HCT116 (cell line): ENCODE measurements at regions not wholly inside any gene's neighbourhood (a gene's known extent, or its start where the extent isn't known, plus 50 kb on each side); places are given as distances from the start of the nearest gene placed in this dataset.
A peak's percentile ranks its signal among the peaks of the same experiment; 100 is the strongest.

Experiments used
- ATAC-seq: fragments of 200-7000 bp; cut with Tn5 transposase; 2 replicates; pipeline ENCODE4 v1.9.1; 2020; ENCODE audit warnings: mild to moderate bottlenecking, moderate library complexity
- BruUV-seq: library from RNA; stranded (reverse); fragments of 400-500 nt; replicated peaks from 2 replicates; lab custom pipeline; 2021; lab: Mats Ljungman, UMichigan
- CTCF ChIA-PET: fragments of 300-600 bp; sonication (Branson Sonifier 250); formaldehyde crosslinking; loops from one replicate; lab custom pipeline; 2021; ENCODE audit warnings: antibody characterized with exemption; lab: Charles Lee
- POLR2A ChIA-PET: fragments of 300-600, 350-600 bp; sonication (Branson Sonifier 250); formaldehyde crosslinking; loops from one replicate; lab custom pipeline; 2021; ENCODE audit warnings: antibody characterized with exemption; lab: Charles Lee
- RAD21 ChIA-PET, 2 experiments: fragments of 300-600 bp; sonication (Branson Sonifier 250); formaldehyde crosslinking; loops; one replicate each; lab custom pipeline; 2023; ENCODE audit warnings: low total read pairs in 2 of 2; ENCODE audit not compliant: uncharacterized antibody in 2 of 2, unreplicated experiment in 2 of 2, low non-redundant PET in 1 of 2; lab: Charles Lee
- DNase-seq: peaks from one replicate; pipeline ENCODE4 v3.0.0-alpha.2; 2010; ENCODE audit warnings: low read depth, low spot score
- H2AFZ ChIP-seq: fragments of 200-600 bp; shearing (Covaris generic), sonication (generic); 2 replicates; pipeline ENCODE4 v1.6.1; 2017; ENCODE audit warnings: low read depth, mixed run types, mixed read lengths, antibody characterized with exemption, low read length; ENCODE audit not compliant: poor library complexity, severe bottlenecking
- H3K27ac ChIP-seq: 2 replicates; pipeline ENCODE4 v1.5.1; 2012; ENCODE audit warnings: low read depth, low read length
- H3K27me3 ChIP-seq: fragments of 200-600 bp; sonication (generic); 2 replicates; pipeline ENCODE4 v1.6.1; 2016; ENCODE audit warnings: mixed run types, low read length, mixed read lengths; ENCODE audit not compliant: insufficient read depth
- H3K36me3 ChIP-seq, 2 experiments: fragments of 200-500 bp in 1 of 2; fragments of 200-600 bp in 1 of 2; sonication (Bioruptor generic) in 1 of 2; sonication (generic) in 1 of 2; 2 replicates each; pipeline versions ENCODE4 v1.5.1 to v1.6.1; 2014 to 2016; ENCODE audit warnings: low read length in 2 of 2, inconsistent platforms in 1 of 2, mixed read lengths in 1 of 2, mixed run types in 1 of 2; ENCODE audit not compliant: insufficient read depth in 2 of 2, control insufficient read depth in 1 of 2
- H3K4me1 ChIP-seq, 2 experiments: fragments of 200-600 bp in 1 of 2; sonication (generic) in 1 of 2; 2 replicates each; pipeline versions ENCODE4 v1.5.1 to v1.6.1; 2012 to 2017; ENCODE audit warnings: low read length in 2 of 2, inconsistent platforms in 1 of 2, mild to moderate bottlenecking in 1 of 2, mixed read lengths in 1 of 2, mixed run types in 1 of 2, moderate library complexity in 1 of 2; ENCODE audit not compliant: insufficient read depth in 2 of 2, control insufficient read depth in 1 of 2
- H3K4me2 ChIP-seq: fragments of 200-600 bp; sonication (generic); 2 replicates; pipeline ENCODE4 v1.6.1; 2017; ENCODE audit warnings: mixed run types, low read length, mixed read lengths
- H3K4me3 ChIP-seq, 2 experiments: fragments of 200-600 bp in 1 of 2; sonication (generic) in 1 of 2; replicated peaks in 1 of 2; 2 replicates each; pipeline ENCODE4 v1.5.1; 2011 to 2016; ENCODE audit warnings: low read length in 2 of 2, control low read depth in 1 of 2, low read depth in 1 of 2, mild to moderate bottlenecking in 1 of 2, mixed read lengths in 1 of 2, mixed run types in 1 of 2
- H3K79me2 ChIP-seq: fragments of 200-600 bp; sonication (generic); 2 replicates; pipeline ENCODE4 v1.6.1; 2017; ENCODE audit warnings: mild to moderate bottlenecking, mixed run types, low read length, moderate library complexity, mixed read lengths; ENCODE audit not compliant: insufficient read depth
- H3K9ac ChIP-seq: fragments of 200-600 bp; sonication (generic); 2 replicates; pipeline ENCODE4 v1.6.1; 2016; ENCODE audit warnings: low read length, mixed read lengths
- H3K9me2 ChIP-seq: fragments of 200-600 bp; sonication (generic), shearing (Covaris generic); 2 replicates; pipeline ENCODE4 v1.6.1; 2017; ENCODE audit warnings: mixed run types, mild to moderate bottlenecking, moderate library complexity; ENCODE audit not compliant: insufficient read depth
- H3K9me3 ChIP-seq, 2 experiments: fragments of 200-500 bp in 1 of 2; fragments of 200-600 bp in 1 of 2; sonication (Bioruptor generic) in 1 of 2; sonication (generic) in 1 of 2; 2 replicates each; pipeline ENCODE4 v1.6.1; 2014 to 2017; ENCODE audit warnings: low read length in 2 of 2, mixed read lengths in 2 of 2, inconsistent platforms in 1 of 2, low read depth in 1 of 2, mild to moderate bottlenecking in 1 of 2, mixed run types in 1 of 2, moderate library complexity in 1 of 2; ENCODE audit not compliant: control insufficient read depth in 1 of 2, insufficient read depth in 1 of 2
- H4K20me1 ChIP-seq: fragments of 200-600 bp; sonication (generic), shearing (Covaris generic); 2 replicates; pipeline ENCODE4 v1.6.1; 2017; ENCODE audit warnings: mixed run types, mild to moderate bottlenecking, moderate library complexity; ENCODE audit not compliant: insufficient read depth
- CBX3 ChIP-seq: IDR thresholded peaks from 2 replicates; pipeline ENCODE4 v1.6.1; 2012; ENCODE audit warnings: low read depth
- CEBPB ChIP-seq: IDR thresholded peaks from 2 replicates; pipeline ENCODE4 v1.6.1; 2012; ENCODE audit warnings: low read depth
- EGR1 ChIP-seq: IDR thresholded peaks from 2 replicates; pipeline ENCODE4 v1.6.1; 2012; ENCODE audit warnings: low read depth
- ELF1 ChIP-seq: IDR thresholded peaks from 2 replicates; pipeline ENCODE4 v1.6.1; 2012; ENCODE audit warnings: low read depth, borderline replicate concordance
- FOSL1 ChIP-seq: IDR thresholded peaks from 2 replicates; pipeline ENCODE4 v1.6.1; 2012; ENCODE audit warnings: low read depth
- RAD21 ChIP-seq: IDR thresholded peaks from 2 replicates; pipeline ENCODE4 v1.6.1; 2012; ENCODE audit warnings: low read depth, mild to moderate bottlenecking
- REST ChIP-seq: IDR thresholded peaks from 2 replicates; pipeline ENCODE4 v1.6.1; 2012; ENCODE audit warnings: low read depth
- SIN3A ChIP-seq: IDR thresholded peaks from 2 replicates; pipeline ENCODE4 v1.6.1; 2012; ENCODE audit warnings: low read depth
- SRF ChIP-seq: IDR thresholded peaks from 2 replicates; pipeline ENCODE4 v1.6.1; 2012; ENCODE audit warnings: low read depth
- TCF7L2 ChIP-seq: IDR thresholded peaks from 2 replicates; pipeline ENCODE4 v1.7.0; 2011; ENCODE audit warnings: borderline replicate concordance, inconsistent platforms; ENCODE audit not compliant: insufficient read depth, insufficient read length; ENCODE audit errors: extremely low read depth
- YY1 ChIP-seq: IDR thresholded peaks from 2 replicates; pipeline ENCODE4 v1.6.1; 2011; ENCODE audit warnings: low read length, low read depth, moderate library complexity, mild to moderate bottlenecking; ENCODE audit not compliant: insufficient replicate concordance; ENCODE audit errors: extremely low read depth
- intact Hi-C: fragments of 100-400 bp; cut with micrococcal nuclease; formaldehyde crosslinking; loops from 2 replicates; pipeline ENCODE4 v1.10.0; 2022

GRCh38 chr3:106336619-106337018 is 467.8 kb upstream of the CBLB start:
- Histone ChIP-seq H3K79me2 (no peaks in the 10 kb centered on the region), H3K9ac (no peak overlapping the region), H3K4me3 (no peak overlapping the region), H3K9me2 (no peaks in the 10 kb centered on the region), H3K4me1 (peaks cover 0 to 27% of the 10 kb centered on the region in 2 experiments; a peak in 2 of 4 replicates), H3K27ac (no peak overlapping the region), H2AFZ (peak overlapping the region; percentile 6), H3K4me2 (no peak overlapping the region), H4K20me1 (no peaks in the 10 kb centered on the region), H3K36me3 (no peaks in the 10 kb centered on the region), H3K9me3 (no peaks in the 10 kb centered on the region), H3K27me3 (no peaks in the 10 kb centered on the region)
- POLR2A ChIA-PET, result no interaction called here
- intact Hi-C loops, result no loop called here
- no peak for TF ChIP-seq YY1
- TF ChIP-seq SIN3A, result no peak
- no peak for TF ChIP-seq RAD21
- TF ChIP-seq REST, result no peak
- TF ChIP-seq CEBPB, result no peak
- no peak for TF ChIP-seq FOSL1
- no peak for TF ChIP-seq CBX3
- TF ChIP-seq TCF7L2, result no peak
- no peak for TF ChIP-seq EGR1
- no peak for TF ChIP-seq SRF
- TF ChIP-seq ELF1, result no peak
- RAD21 ChIA-PET, result no interaction called here
- ATAC-seq (no peak), DNase-seq (no peak)
- CTCF ChIA-PET, result no interaction called here
- BruUV-seq, result no TSS peak
